Fibroblast of skin of left biceps (primary cell): ENCODE measurements at regions not wholly inside any gene's neighbourhood (a gene's known extent, or its start where the extent isn't known, plus 50 kb on each side); places are given as distances from the start of the nearest gene placed in this dataset.
A peak's percentile ranks its signal among the peaks of the same experiment; 100 is the strongest.

Experiments used
- DNase-seq, 2 experiments: peaks; one replicate each; pipeline ENCODE4 v3.0.0-alpha.2; 2013; ENCODE audit warnings: low read depth in 2 of 2

GRCh38 chr15:37574985-37575384 is 359.5 kb upstream of the TMCO5A start:
- no peak for DNase-seq

- DNase-seq: no peak
Measured at GRCh38 chr15:37576952-37577351, 357.5 kb upstream of the TMCO5A start.

- DNase-seq: no peak
Measured at GRCh38 chr15:37581866-37582532, 352.4 kb upstream of the TMCO5A start.

GRCh38 chr15:37582852-37583251 is 351.6 kb upstream of the TMCO5A start:
- DNase-seq: no peak

- DNase-seq: peak; percentile 55 to 57
Measured at GRCh38 chr15:37586011-37586583, 348.3 kb upstream of the TMCO5A start.

GRCh38 chr15:37586976-37587375 is 347.5 kb upstream of the TMCO5A start:
- peak in 1 of 2 experiments; percentile 29 for DNase-seq

- no peak for DNase-seq
Measured at GRCh38 chr15:37594417-37594816, 340.0 kb upstream of the TMCO5A start.

- no peak for DNase-seq
Measured at GRCh38 chr15:37595426-37595970, 338.9 kb upstream of the TMCO5A start.

GRCh38 chr15:37599156-37599555 is 335.3 kb upstream of the TMCO5A start:
- DNase-seq: no peak

- peak; percentile 20 to 32 for DNase-seq
Measured at GRCh38 chr15:37616215-37616614, 318.2 kb upstream of the TMCO5A start.

GRCh38 chr15:37618353-37618752 is 316.1 kb upstream of the TMCO5A start:
- DNase-seq: peak; percentile 17 to 19

GRCh38 chr15:37619358-37620042 is 314.9 kb upstream of the TMCO5A start:
- DNase-seq: no peak

GRCh38 chr15:37625576-37625975 is 308.9 kb upstream of the TMCO5A start:
- DNase-seq: peak; percentile 41 to 47

- no peak for DNase-seq
Measured at GRCh38 chr15:37628507-37628906, 305.9 kb upstream of the TMCO5A start.

- no peak for DNase-seq
Measured at GRCh38 chr15:37636736-37637135, 297.7 kb upstream of the TMCO5A start.

- DNase-seq: no peak
Measured at GRCh38 chr15:37638116-37638515, 296.3 kb upstream of the TMCO5A start.

- no peak for DNase-seq
Measured at GRCh38 chr15:37638691-37639090, 295.7 kb upstream of the TMCO5A start.

- DNase-seq: no peak
Measured at GRCh38 chr15:37652646-37653417, 281.6 kb upstream of the TMCO5A start.

- DNase-seq: no peak
Measured at GRCh38 chr15:37678124-37678523, 256.3 kb upstream of the TMCO5A start.

- no peak for DNase-seq
Measured at GRCh38 chr15:37679627-37680026, 254.8 kb upstream of the TMCO5A start.

GRCh38 chr15:37682304-37682703 is 252.1 kb upstream of the TMCO5A start:
- DNase-seq: no peak

GRCh38 chr15:37691911-37692310 is 242.5 kb upstream of the TMCO5A start:
- peak in 1 of 2 experiments; percentile 3 for DNase-seq
